Lower leg skin (tissue), 4 donors: ENCODE measurements at regions not wholly inside any gene's neighbourhood (a gene's known extent, or its start where the extent isn't known, plus 50 kb on each side); places are given as distances from the start of the nearest gene placed in this dataset.

Experiments
- DNase-seq, 2 donors: peaks; one replicate each; pipeline ENCODE4 v3.0.0-alpha.2; 2019; ENCODE audit warnings: low spot score in 2 of 2
- H3K4me3 ChIP-seq: fragments of 200-600 bp; sonication (generic); 2 replicates; pipeline ENCODE4 v1.5.1; 2017; ENCODE audit warnings: mild to moderate bottlenecking, low read depth; ENCODE audit not compliant: poor library complexity, severe bottlenecking
- CTCF ChIP-seq, 3 donors: fragments of 450-650 bp; IDR thresholded peaks; one replicate each; pipeline ENCODE4 v1.5.1; 2016; ENCODE audit warnings: antibody characterized with exemption in 3 of 3, mild to moderate bottlenecking in 3 of 3, moderate library complexity in 2 of 3
- POLR2A ChIP-seq, 2 donors: fragments of 450-650 bp; IDR thresholded peaks; one replicate each; pipeline ENCODE4 v1.6.1; 2016 to 2017; ENCODE audit warnings: antibody characterized with exemption in 2 of 2, mild to moderate bottlenecking in 1 of 2, moderate library complexity in 1 of 2
- WGBS, 2 donors: methylation state at CpG; one replicate each; pipeline ENCODE4 v1.1.5; 2018; 5-methylcytosine and 5-hydroxymethylcytosine counted together
- intact Hi-C: fragments of 100-400 bp; cut with DNase I; formaldehyde crosslinking; loops from one replicate; pipeline ENCODE4 v1.15.0; 2023; ENCODE audit warnings: low total_unique reads

DNA sequence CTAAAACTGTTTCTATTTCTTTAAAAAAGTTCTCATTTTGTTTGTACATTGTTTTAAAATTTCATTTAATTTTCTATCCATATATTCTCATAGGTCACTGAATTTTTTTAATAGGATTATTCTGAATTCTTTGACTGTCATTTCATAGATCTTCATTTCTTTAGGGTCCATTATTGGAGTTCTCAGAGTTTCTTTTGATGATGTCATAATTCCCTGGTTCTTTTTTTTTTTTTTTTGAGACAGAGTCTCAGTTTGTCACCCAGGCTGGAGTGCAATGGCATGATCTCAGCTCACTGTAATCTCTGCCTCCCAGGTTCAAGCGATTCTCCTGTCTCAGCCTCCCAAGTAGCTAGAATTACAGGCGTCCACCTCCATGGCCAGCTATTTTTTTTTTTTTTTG lies 89.9 kb downstream of the DMRT2 start:
- no peak for DNase-seq
- TF ChIP-seq CTCF (IDR thresholded peaks at IDR 0.05), result no peak
- no peak overlapping the region for H3K4me3 ChIP-seq
- intact Hi-C loops, result no loop called here
- WGBS, 2 donors, result 91 to 92% methylated on average over 2 of the region's 2 CpGs

DNA sequence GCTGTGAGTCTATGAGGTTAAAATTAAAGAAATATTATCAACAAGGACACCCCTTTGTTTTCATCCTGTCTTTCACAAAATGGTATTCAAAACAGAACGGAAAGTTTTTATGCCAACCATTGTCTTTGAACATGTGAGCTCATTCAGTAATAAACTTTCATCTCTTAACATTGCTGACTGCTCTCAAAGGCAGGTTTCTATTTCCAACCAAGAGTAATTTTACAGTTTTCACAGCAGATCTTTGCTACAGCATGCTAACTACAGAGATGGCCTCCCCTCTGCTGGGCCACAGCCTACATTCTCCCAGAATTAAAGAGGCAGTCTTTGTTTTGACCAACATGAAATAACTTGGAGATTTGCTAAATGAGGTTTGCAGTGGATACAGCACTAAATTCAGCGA lies 101.5 kb downstream of the DMRT2 start:
- no peak for DNase-seq
- H3K4me3 ChIP-seq, result no peak overlapping the region
- intact Hi-C loops, result no loop called here
- TF ChIP-seq POLR2A (IDR thresholded peaks at IDR 0.05) (no peak), CTCF (IDR thresholded peaks at IDR 0.05) (no peak)
- WGBS, 2 donors, result 63 to 71% methylated on average over 2 of the region's 2 CpGs

- DNase-seq, result no peak
- TF ChIP-seq CTCF (IDR thresholded peaks at IDR 0.05) (no peak), POLR2A (IDR thresholded peaks at IDR 0.05) (no peak)
- WGBS, 2 donors, result 67 to 75% methylated on average over 3 of the region's 3 CpGs
- intact Hi-C loops, result no loop called here
- no peak overlapping the region for H3K4me3 ChIP-seq
Measured at GRCh38 chr9:1152171-1152570, 102.0 kb downstream of the DMRT2 start.

- TF ChIP-seq POLR2A (IDR thresholded peaks at IDR 0.05), result no peak
- no peak for TF ChIP-seq CTCF (IDR thresholded peaks at IDR 0.05)
- no peak overlapping the region for H3K4me3 ChIP-seq
- 64 to 76% methylated on average over 1 of the region's 1 CpG for WGBS, 2 donors
- DNase-seq, result no peak
- intact Hi-C loops, result no loop called here
Measured at GRCh38 chr9:1154739-1155138, 104.6 kb downstream of the DMRT2 start.

GRCh38 chr9:1155602-1156001 lies 105.4 kb downstream of the DMRT2 start:
- TF ChIP-seq CTCF (IDR thresholded peaks at IDR 0.05) (no peak), POLR2A (IDR thresholded peaks at IDR 0.05) (no peak)
- DNase-seq, result no peak
- no peak overlapping the region for H3K4me3 ChIP-seq
- intact Hi-C loops, result no loop called here

DNA sequence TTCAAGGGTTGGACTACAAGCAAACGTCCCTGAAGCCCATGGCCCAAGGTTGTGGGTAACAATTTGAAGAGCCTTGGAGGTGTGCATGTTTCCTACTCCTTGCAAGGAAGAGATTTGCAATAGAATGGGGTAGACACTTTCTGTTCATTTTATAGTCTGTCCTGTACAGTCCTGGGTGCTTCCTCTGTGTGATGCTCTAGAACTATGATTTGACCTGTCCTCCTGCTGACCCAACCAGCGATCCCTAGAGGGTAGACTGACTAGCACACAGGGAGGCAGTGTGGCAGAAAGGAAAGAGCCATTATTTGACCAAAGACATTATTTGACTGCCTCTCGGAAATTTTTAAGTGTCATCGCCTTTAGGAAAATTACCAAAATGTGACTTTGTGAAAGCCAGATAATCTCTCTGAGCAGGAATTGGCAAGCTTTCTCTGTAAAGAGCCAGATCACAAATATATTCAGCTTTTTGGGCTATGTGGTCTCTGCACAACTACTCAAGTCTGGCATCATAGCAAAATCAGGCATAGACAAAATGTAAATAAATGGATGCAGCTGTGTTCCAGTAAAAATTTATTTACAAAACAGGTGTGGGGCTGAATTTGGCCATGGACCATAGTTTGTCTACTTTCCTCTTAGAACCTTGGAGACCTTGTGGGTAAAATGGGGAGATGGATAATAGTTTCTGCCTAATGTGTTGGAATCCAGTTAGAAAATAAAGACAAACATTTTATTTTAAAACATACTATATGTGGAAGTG lies 106.8 kb downstream of the DMRT2 start:
- no peak overlapping the region for H3K4me3 ChIP-seq
- intact Hi-C loops, result no loop called here
- 66 to 69% methylated on average over 4 of the region's 4 CpGs for WGBS, 2 donors
- TF ChIP-seq CTCF (IDR thresholded peaks at IDR 0.05) (no peak), POLR2A (IDR thresholded peaks at IDR 0.05) (no peak)
- DNase-seq, result no peak
